PC-3 (cell line): ENCODE measurements at regions not wholly inside any gene's neighbourhood (a gene's known extent, or its start where the extent isn't known, plus 50 kb on each side); places are given as distances from the start of the nearest gene placed in this dataset.

Source experiments
- ATAC-seq: fragments of 200-7000 bp; cut with Tn5 transposase; 2 replicates; pipeline ENCODE4 v1.9.1; 2020; ENCODE audit warnings: mild to moderate bottlenecking, moderate library complexity
- BruUV-seq: library from RNA; stranded (reverse); fragments of 400-500 nt; replicated peaks from 2 replicates; lab custom pipeline; 2021; lab: Mats Ljungman, UMichigan
- CTCF ChIA-PET: fragments of 300-600 bp; sonication (Branson Sonifier 250); formaldehyde crosslinking; loops from one replicate; lab custom pipeline; 2022; ENCODE audit warnings: antibody characterized with exemption; lab: Charles Lee
- POLR2A ChIA-PET: fragments of 300-600 bp; sonication (Branson Sonifier 250); formaldehyde crosslinking; loops from one replicate; lab custom pipeline; 2022; ENCODE audit warnings: antibody characterized with exemption; ENCODE audit not compliant: unreplicated experiment; lab: Charles Lee
- DNase-seq: peaks from one replicate; pipeline ENCODE4 v3.0.0-alpha.2; 2015
- H2AFZ ChIP-seq: fragments of 300-600 bp; sonication (generic); 2 replicates; pipeline ENCODE4 v1.6.0; 2016; ENCODE audit warnings: antibody characterized with exemption, low read length
- H3F3A ChIP-seq: fragments of 300-600 bp; sonication (generic); one replicate; pipeline ENCODE4 v1.6.0; 2017; ENCODE audit warnings: antibody characterized with exemption, low read length, control low read depth, mild to moderate bottlenecking; ENCODE audit not compliant: unreplicated experiment
- H3K27ac ChIP-seq: fragments of 300-600 bp; sonication (generic); 2 replicates; pipeline ENCODE4 v1.5.1; 2016; ENCODE audit warnings: mild to moderate bottlenecking, low read length
- H3K27me3 ChIP-seq: fragments of 300-600 bp; sonication (generic); 2 replicates; pipeline ENCODE4 v1.6.1; 2016; ENCODE audit warnings: low read length, mixed read lengths
- H3K36me3 ChIP-seq: fragments of 300-600 bp; sonication (generic); 2 replicates; pipeline ENCODE4 v1.6.1; 2016; ENCODE audit warnings: low read depth, mixed run types, low read length, mixed read lengths
- H3K4me1 ChIP-seq: fragments of 300-600 bp; sonication (generic); 2 replicates; pipeline ENCODE4 v1.5.1; 2016; ENCODE audit warnings: low read length; ENCODE audit not compliant: insufficient read depth
- H3K4me2 ChIP-seq: fragments of 300-600 bp; sonication (generic); 2 replicates; pipeline ENCODE4 v1.6.0; 2016; ENCODE audit warnings: low read length
- H3K4me3 ChIP-seq: fragments of 300-600 bp; sonication (generic); 2 replicates; pipeline ENCODE4 v1.5.1; 2016; ENCODE audit warnings: mild to moderate bottlenecking, low read length, mixed read lengths
- H3K79me2 ChIP-seq: fragments of 300-600 bp; sonication (generic); 2 replicates; pipeline ENCODE4 v1.6.1; 2017; ENCODE audit warnings: low read length, mixed read lengths
- H3K9ac ChIP-seq: fragments of 300-600 bp; sonication (generic); 2 replicates; pipeline ENCODE4 v1.6.0; 2016; ENCODE audit warnings: mild to moderate bottlenecking, low read length
- H3K9me2 ChIP-seq: fragments of 300-600 bp; sonication (generic); replicated peaks from 2 replicates; pipeline ENCODE4 v1.6.1; 2016; ENCODE audit warnings: mixed run types, low read length, mixed read lengths
- H3K9me3 ChIP-seq: fragments of 300-600 bp; sonication (generic); 2 replicates; pipeline ENCODE4 v1.6.1; 2016; ENCODE audit warnings: low read length, mixed read lengths
- H4K20me1 ChIP-seq: fragments of 300-600 bp; sonication (generic); 2 replicates; pipeline ENCODE4 v1.6.1; 2016; ENCODE audit warnings: low read length, mixed read lengths
- EZH2 ChIP-seq: fragments of 300-600 bp; sonication (generic); IDR thresholded peaks from one replicate; pipeline ENCODE4 v1.6.1; 2017; ENCODE audit warnings: antibody characterized with exemption, mild to moderate bottlenecking, low read length; ENCODE audit not compliant: unreplicated experiment
- EZH2phosphoT487 ChIP-seq: fragments of 300-600 bp; sonication (generic); IDR thresholded peaks from 2 replicates; pipeline ENCODE4 v1.6.1; 2018; ENCODE audit warnings: mild to moderate bottlenecking, antibody characterized with exemption, low read length, borderline replicate concordance
- intact Hi-C: fragments of 100-400 bp; cut with micrococcal nuclease; formaldehyde crosslinking; loops from 2 replicates; pipeline ENCODE4 v1.9.0; 2023
- TF ChIP-seq, protein P1 (sequence below): fragments of 300-600 bp; sonication (generic); conservative IDR thresholded peaks from 2 replicates; pipeline ENCODE4 v1.5.1; 2017; ENCODE audit warnings: antibody characterized with exemption, low read depth, mild to moderate bottlenecking, low read length

DNA sequence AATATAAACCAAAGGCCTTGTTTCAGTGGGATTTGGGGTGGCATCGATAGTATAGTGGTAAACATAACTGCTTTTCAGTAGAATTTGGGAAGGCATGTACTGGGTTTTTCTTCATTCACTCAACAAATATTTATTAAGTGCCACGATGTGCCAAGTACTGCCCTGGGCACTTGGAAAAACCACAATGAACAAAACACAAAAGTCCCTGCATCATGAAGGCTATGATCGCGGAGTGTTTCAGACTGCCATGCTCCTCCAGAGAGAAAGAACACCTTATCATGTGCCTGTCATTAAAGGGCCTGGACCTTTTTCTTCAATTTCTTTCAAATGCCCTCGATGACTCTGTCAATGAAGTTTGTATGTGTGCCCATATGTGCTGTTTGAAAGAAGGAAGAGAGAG, 59.2 kb upstream of the CEP85L start:
- DNase-seq = peak; percentile 53
- intact Hi-C loops = no loop called here
- TF ChIP-seq, protein P1, sequence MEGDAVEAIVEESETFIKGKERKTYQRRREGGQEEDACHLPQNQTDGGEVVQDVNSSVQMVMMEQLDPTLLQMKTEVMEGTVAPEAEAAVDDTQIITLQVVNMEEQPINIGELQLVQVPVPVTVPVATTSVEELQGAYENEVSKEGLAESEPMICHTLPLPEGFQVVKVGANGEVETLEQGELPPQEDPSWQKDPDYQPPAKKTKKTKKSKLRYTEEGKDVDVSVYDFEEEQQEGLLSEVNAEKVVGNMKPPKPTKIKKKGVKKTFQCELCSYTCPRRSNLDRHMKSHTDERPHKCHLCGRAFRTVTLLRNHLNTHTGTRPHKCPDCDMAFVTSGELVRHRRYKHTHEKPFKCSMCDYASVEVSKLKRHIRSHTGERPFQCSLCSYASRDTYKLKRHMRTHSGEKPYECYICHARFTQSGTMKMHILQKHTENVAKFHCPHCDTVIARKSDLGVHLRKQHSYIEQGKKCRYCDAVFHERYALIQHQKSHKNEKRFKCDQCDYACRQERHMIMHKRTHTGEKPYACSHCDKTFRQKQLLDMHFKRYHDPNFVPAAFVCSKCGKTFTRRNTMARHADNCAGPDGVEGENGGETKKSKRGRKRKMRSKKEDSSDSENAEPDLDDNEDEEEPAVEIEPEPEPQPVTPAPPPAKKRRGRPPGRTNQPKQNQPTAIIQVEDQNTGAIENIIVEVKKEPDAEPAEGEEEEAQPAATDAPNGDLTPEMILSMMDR = no peak
- TF ChIP-seq EZH2 (no peak), EZH2phosphoT487 (no peak)
- BruUV-seq = no TSS peak
- Histone ChIP-seq H3K9me2 (no peaks in the 10 kb centered on the region), H4K20me1 (no peaks in the 10 kb centered on the region), H3K4me3 (peak overlapping the region; percentile 66; the same call in 1 of the 2 replicates), H3K9ac (peak overlapping the region; percentile 88; the same call in 1 of the 2 replicates), H3K36me3 (no peaks in the 10 kb centered on the region), H3F3A (peaks cover 11% of the 10 kb centered on the region), H3K79me2 (peaks cover 15% of the 10 kb centered on the region), H2AFZ (peak overlapping the region; percentile 33; the same call in 1 of the 2 replicates), H3K9me3 (no peaks in the 10 kb centered on the region), H3K27me3 (no peaks in the 10 kb centered on the region), H3K27ac (peak overlapping the region; percentile 99), H3K4me2 (peak overlapping the region; percentile 91), H3K4me1 (peaks cover 49% of the 10 kb centered on the region)
- no peak for ATAC-seq
- ChIA-PET POLR2A (no interaction called here), CTCF (no interaction called here)

DNA sequence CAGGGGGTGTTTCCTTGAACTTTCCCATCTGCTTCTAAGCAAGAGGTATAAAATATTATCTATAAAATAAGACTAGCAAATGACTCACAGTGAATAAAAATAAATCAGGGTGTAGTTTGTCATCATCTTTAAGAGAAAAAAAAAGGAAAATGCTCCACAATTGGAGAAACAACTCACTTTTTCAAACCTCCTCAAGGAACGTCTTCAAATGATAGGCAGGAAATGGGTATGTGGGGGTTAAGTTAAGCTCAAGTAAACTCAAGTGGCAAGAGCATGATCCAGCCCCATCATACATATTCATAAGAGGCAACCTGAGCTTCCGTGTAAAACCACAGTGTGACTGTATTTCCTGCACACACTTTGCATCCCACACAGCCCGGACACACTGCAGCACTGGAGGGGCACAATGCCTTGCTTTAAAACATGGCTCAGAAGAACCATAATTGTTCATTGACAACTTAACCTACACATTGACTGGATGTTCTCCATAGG, 58.5 kb upstream of the CEP85L start:
- TF ChIP-seq EZH2phosphoT487 = no peak
- TF ChIP-seq, protein P1 = no peak
- TF ChIP-seq EZH2 = no peak
- intact Hi-C loops = loop anchor here (1.0 to 2.0 kb wide), 4 partner anchors 35 to 145 kb away; partner anchors contain the start of gene CEP85L
- DNase-seq (peak; percentile 75), ATAC-seq (peak; percentile 64)
- ChIA-PET CTCF (interaction anchor here (0.5 to 1.2 kb wide), 4 partner anchors 57 to 129 kb away, joined by 3 to 5 read pairs (median 4); no protein-coding TSS in a partner anchor), POLR2A (no interaction called here)
- H3K9ac ChIP-seq = peak overlapping the region; percentile 88
- no peaks in the 10 kb centered on the region for H3K27me3 ChIP-seq
- peak overlapping the region; percentile 58 for H2AFZ ChIP-seq
- H3K4me1 ChIP-seq = peaks cover 49% of the 10 kb centered on the region
- H3K9me2 ChIP-seq = no peaks in the 10 kb centered on the region
- no peaks in the 10 kb centered on the region for H4K20me1 ChIP-seq
- no TSS peak for BruUV-seq
- H3K27ac ChIP-seq = peak overlapping the region; percentile 99
- H3K4me3 ChIP-seq = peak overlapping the region; percentile 66
- peaks cover 11% of the 10 kb centered on the region for H3F3A ChIP-seq
- no peaks in the 10 kb centered on the region for H3K36me3 ChIP-seq
- peaks cover 15% of the 10 kb centered on the region for H3K79me2 ChIP-seq
- no peaks in the 10 kb centered on the region for H3K9me3 ChIP-seq
- peak overlapping the region; percentile 91 for H3K4me2 ChIP-seq

DNA sequence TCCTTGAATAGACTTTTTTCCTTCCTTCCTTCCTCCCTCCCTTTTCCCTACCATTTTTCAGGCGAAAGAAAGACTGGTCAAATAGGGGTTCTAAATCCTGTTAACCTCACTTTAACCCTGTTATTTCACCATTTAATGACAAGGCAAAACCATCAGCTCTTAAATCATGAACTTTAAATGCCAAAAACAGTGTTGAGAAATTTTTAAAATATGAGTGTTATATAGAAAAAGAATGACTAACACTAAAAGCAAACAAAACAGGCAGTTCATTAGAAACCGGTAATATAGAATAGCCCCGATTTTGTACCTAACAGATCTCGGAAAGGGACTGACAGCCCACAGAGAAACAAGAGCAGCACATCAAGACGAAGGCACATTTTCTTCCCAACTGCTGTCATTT, 57.4 kb upstream of the CEP85L start:
- intact Hi-C loops = loop anchor here (1.0 to 2.0 kb wide), 4 partner anchors 34 to 144 kb away; partner anchors contain the start of gene CEP85L
- ChIA-PET POLR2A (interaction anchor here (0.6 to 1.2 kb wide), 2 partner anchors 57 to 76 kb away, joined by 5 to 6 read pairs; partner anchors contain the start of gene CEP85L), CTCF (interaction anchor here (0.6 to 1.2 kb wide), 7 partner anchors 11 to 156 kb away, joined by 3 to 10 read pairs (median 3); no protein-coding TSS in a partner anchor)
- H3K27ac ChIP-seq = peak overlapping the region; percentile 99
- DNase-seq (peak; percentile 79), ATAC-seq (peak; percentile 44)
- H3K9ac ChIP-seq = peak overlapping the region; percentile 88
- TF ChIP-seq, protein P1 = no peak
- TF ChIP-seq EZH2phosphoT487 = no peak
- no peak for TF ChIP-seq EZH2
- no peaks in the 10 kb centered on the region for H3K9me2 ChIP-seq
- H2AFZ ChIP-seq = peak overlapping the region; percentile 56
- TSS peak; percentile 65 for BruUV-seq
- H3K4me1 ChIP-seq = peaks cover 49% of the 10 kb centered on the region
- peak overlapping the region; percentile 66 for H3K4me3 ChIP-seq
- peak overlapping the region; percentile 91 for H3K4me2 ChIP-seq
- no peaks in the 10 kb centered on the region for H3K9me3 ChIP-seq
- H3K27me3 ChIP-seq = no peaks in the 10 kb centered on the region
- H3K36me3 ChIP-seq = no peaks in the 10 kb centered on the region
- no peaks in the 10 kb centered on the region for H4K20me1 ChIP-seq
- peaks cover 11% of the 10 kb centered on the region for H3F3A ChIP-seq
- peaks cover 15% of the 10 kb centered on the region for H3K79me2 ChIP-seq
